ENCODE measurements at regions not wholly inside any gene's neighbourhood (a gene's known extent, or its start where the extent isn't known, plus 50 kb on each side); places are given as distances from the start of the nearest gene placed in this dataset.
"Not testable (repeated sequence)": the region's sequence is repeated elsewhere in the genome, so short reads cannot be mapped to it uniquely, and the experiment has no call there.

- H3K36me3 ChIP-seq (replicated peaks; ENCODE audit: control insufficient read depth, insufficient read depth, low read length), result no peaks in the 10 kb centered on the region
- DNase-seq, result no peak
- no peaks in the 10 kb centered on the region for H3K27me3 ChIP-seq (ENCODE audit: control insufficient read depth, insufficient read depth, low read length)
- no peak overlapping the region for H3K4me3 ChIP-seq (ENCODE audit: insufficient read depth, low read depth, low read length)
These were observed 88.9 kb downstream of the MOGAT1 start for GRCh38 chr2:222760301-222760897.

- DNase-seq, result no peak
- Histone ChIP-seq H3K27me3 (ENCODE audit: control insufficient read depth, insufficient read depth, low read length) (no peaks in the 10 kb centered on the region), H3K4me3 (ENCODE audit: insufficient read depth, low read depth, low read length) (no peak overlapping the region), H3K36me3 (replicated peaks; ENCODE audit: control insufficient read depth, insufficient read depth, low read length) (no peaks in the 10 kb centered on the region)
These were observed 90.4 kb downstream of the MOGAT1 start for GRCh38 chr2:222761888-222762287.

GRCh38 chr2:222762342-222762741 lies 90.9 kb downstream of the MOGAT1 start:
- DNase-seq, result no peak
- H3K36me3 ChIP-seq (replicated peaks; ENCODE audit: control insufficient read depth, insufficient read depth, low read length), result no peaks in the 10 kb centered on the region
- H3K4me3 ChIP-seq (ENCODE audit: insufficient read depth, low read depth, low read length), result no peak overlapping the region
- H3K27me3 ChIP-seq (ENCODE audit: control insufficient read depth, insufficient read depth, low read length), result no peaks in the 10 kb centered on the region

- H3K27me3 ChIP-seq (ENCODE audit: control insufficient read depth, insufficient read depth, low read length); H3K4me3 ChIP-seq (ENCODE audit: insufficient read depth, low read depth, low read length); DNase-seq; H3K36me3 ChIP-seq (replicated peaks; ENCODE audit: control insufficient read depth, insufficient read depth, low read length): not testable (repeated sequence)
These were observed 94.4 kb downstream of the MOGAT1 start for GRCh38 chr2:222765883-222766282.

GRCh38 chr2:222768019-222768418 lies 92.8 kb upstream of the ACSL3 start:
- H3K4me3 ChIP-seq (ENCODE audit: insufficient read depth, low read depth, low read length); H3K27me3 ChIP-seq (ENCODE audit: control insufficient read depth, insufficient read depth, low read length); H3K36me3 ChIP-seq (replicated peaks; ENCODE audit: control insufficient read depth, insufficient read depth, low read length); DNase-seq: not testable (repeated sequence)

- H3K27me3 ChIP-seq (ENCODE audit: control insufficient read depth, insufficient read depth, low read length), result no peaks in the 10 kb centered on the region
- DNase-seq, result no peak
- H3K36me3 ChIP-seq (replicated peaks; ENCODE audit: control insufficient read depth, insufficient read depth, low read length), result no peaks in the 10 kb centered on the region
- H3K4me3 ChIP-seq (ENCODE audit: insufficient read depth, low read depth, low read length), result no peak overlapping the region
These were observed 91.4 kb upstream of the ACSL3 start for GRCh38 chr2:222769446-222769845.

- H3K4me3 ChIP-seq (ENCODE audit: insufficient read depth, low read depth, low read length), result no peak overlapping the region
- no peak for DNase-seq
- no peaks in the 10 kb centered on the region for H3K36me3 ChIP-seq (replicated peaks; ENCODE audit: control insufficient read depth, insufficient read depth, low read length)
- H3K27me3 ChIP-seq (ENCODE audit: control insufficient read depth, insufficient read depth, low read length), result no peaks in the 10 kb centered on the region
These were observed 90.9 kb upstream of the ACSL3 start for GRCh38 chr2:222769941-222770340.

GRCh38 chr2:222771832-222772231 lies 89.0 kb upstream of the ACSL3 start:
- no peak overlapping the region for H3K4me3 ChIP-seq (ENCODE audit: insufficient read depth, low read depth, low read length)
- no peak for DNase-seq
- H3K27me3 ChIP-seq (ENCODE audit: control insufficient read depth, insufficient read depth, low read length), result no peaks in the 10 kb centered on the region
- H3K36me3 ChIP-seq (replicated peaks; ENCODE audit: control insufficient read depth, insufficient read depth, low read length), result no peaks in the 10 kb centered on the region

- Histone ChIP-seq H3K36me3 (replicated peaks; ENCODE audit: control insufficient read depth, insufficient read depth, low read length) (no peaks in the 10 kb centered on the region), H3K27me3 (ENCODE audit: control insufficient read depth, insufficient read depth, low read length) (no peaks in the 10 kb centered on the region), H3K4me3 (ENCODE audit: insufficient read depth, low read depth, low read length) (no peak overlapping the region)
- no peak for DNase-seq
These were observed 85.9 kb upstream of the ACSL3 start for GRCh38 chr2:222774941-222775340.

- DNase-seq, result no peak
- Histone ChIP-seq H3K27me3 (ENCODE audit: control insufficient read depth, insufficient read depth, low read length) (no peaks in the 10 kb centered on the region), H3K4me3 (ENCODE audit: insufficient read depth, low read depth, low read length) (no peak overlapping the region), H3K36me3 (replicated peaks; ENCODE audit: control insufficient read depth, insufficient read depth, low read length) (no peaks in the 10 kb centered on the region)
These were observed 84.0 kb upstream of the ACSL3 start for GRCh38 chr2:222776792-222777191.

- Histone ChIP-seq H3K36me3 (replicated peaks; ENCODE audit: control insufficient read depth, insufficient read depth, low read length) (no peaks in the 10 kb centered on the region), H3K4me3 (ENCODE audit: insufficient read depth, low read depth, low read length) (no peak overlapping the region), H3K27me3 (ENCODE audit: control insufficient read depth, insufficient read depth, low read length) (no peaks in the 10 kb centered on the region)
- DNase-seq, result no peak
These were observed 82.4 kb upstream of the ACSL3 start for GRCh38 chr2:222778400-222778799.

GRCh38 chr2:222779145-222779832 lies 81.5 kb upstream of the ACSL3 start:
- H3K36me3 ChIP-seq (replicated peaks; ENCODE audit: control insufficient read depth, insufficient read depth, low read length), result no peaks in the 10 kb centered on the region
- no peak overlapping the region for H3K4me3 ChIP-seq (ENCODE audit: insufficient read depth, low read depth, low read length)
- no peaks in the 10 kb centered on the region for H3K27me3 ChIP-seq (ENCODE audit: control insufficient read depth, insufficient read depth, low read length)
- no peak for DNase-seq

GRCh38 chr2:222780051-222780450 lies 80.8 kb upstream of the ACSL3 start:
- no peak overlapping the region for H3K4me3 ChIP-seq (ENCODE audit: insufficient read depth, low read depth, low read length)
- no peaks in the 10 kb centered on the region for H3K27me3 ChIP-seq (ENCODE audit: control insufficient read depth, insufficient read depth, low read length)
- H3K36me3 ChIP-seq (replicated peaks; ENCODE audit: control insufficient read depth, insufficient read depth, low read length), result no peaks in the 10 kb centered on the region
- DNase-seq, result no peak

- no peaks in the 10 kb centered on the region for H3K27me3 ChIP-seq (ENCODE audit: control insufficient read depth, insufficient read depth, low read length)
These were observed 78.6 kb upstream of the ACSL3 start for GRCh38 chr2:222782201-222782730.

GRCh38 chr2:222783592-222783991 lies 77.2 kb upstream of the ACSL3 start:
- H3K4me3 ChIP-seq (ENCODE audit: insufficient read depth, low read depth, low read length), result no peak overlapping the region
- no peaks in the 10 kb centered on the region for H3K27me3 ChIP-seq (ENCODE audit: control insufficient read depth, insufficient read depth, low read length)
- H3K36me3 ChIP-seq (replicated peaks; ENCODE audit: control insufficient read depth, insufficient read depth, low read length), result no peaks in the 10 kb centered on the region
- no peak for DNase-seq

More at GRCh38 chr2:222782201-222782730, 78.6 kb upstream of the ACSL3 start:
- H3K36me3 ChIP-seq (replicated peaks; ENCODE audit: control insufficient read depth, insufficient read depth, low read length), result no peaks in the 10 kb centered on the region
- DNase-seq, result no peak
- no peak overlapping the region for H3K4me3 ChIP-seq (ENCODE audit: insufficient read depth, low read depth, low read length)

Measured in H7 (cell line).